ENCODE measurements at regions not wholly inside any gene's neighbourhood (a gene's known extent, or its start where the extent isn't known, plus 50 kb on each side); places are given as distances from the start of the nearest gene placed in this dataset.
A peak's percentile ranks its signal among the peaks of the same experiment; 100 is the strongest.

DNA sequence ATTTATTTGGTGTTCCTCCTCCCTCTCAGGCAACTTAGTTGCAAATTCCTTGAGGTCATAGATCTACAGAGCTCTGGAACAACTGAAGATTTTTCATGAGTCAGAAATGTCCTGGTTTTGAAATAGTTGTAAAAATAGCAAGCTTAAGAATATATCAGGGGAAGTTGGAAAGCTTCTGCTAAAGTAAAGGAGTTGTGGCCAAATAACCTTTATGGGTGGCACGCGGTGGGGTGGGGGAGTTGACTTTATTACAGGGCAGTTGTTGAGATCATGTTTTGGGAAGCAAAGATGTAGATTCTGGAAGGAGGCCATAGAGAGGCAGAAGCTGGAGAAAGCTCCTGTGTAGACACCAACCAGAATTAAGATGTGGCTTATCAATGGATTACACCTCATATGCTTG lies 326.0 kb upstream of the MTPN start:
- H3K9me2 ChIP-seq (replicated peaks; ENCODE audit: low read length) = no peaks in the 10 kb centered on the region
- H3K4me2 ChIP-seq (ENCODE audit: low read length) = no peak overlapping the region
- H4K20me1 ChIP-seq (ENCODE audit: low read length) = no peaks in the 10 kb centered on the region
- ATAC-seq (no peak), DNase-seq (no peak)
- H3K4me3 ChIP-seq (ENCODE audit: low read length) = no peak overlapping the region
- ChIA-PET POLR2A (ENCODE audit: unreplicated experiment) (no interaction called here), CTCF (no interaction called here)
- H3K36me3 ChIP-seq (ENCODE audit: low read depth, low read length) = no peaks in the 10 kb centered on the region
- H3K9ac ChIP-seq (ENCODE audit: low read length) = no peak overlapping the region
- no peak overlapping the region for H2AFZ ChIP-seq (ENCODE audit: low read length)
- H3K4me1 ChIP-seq (ENCODE audit: insufficient read depth, low read length) = no peaks in the 10 kb centered on the region
- H3K9me3 ChIP-seq (ENCODE audit: low read length) = no peaks in the 10 kb centered on the region
- no peak for TF ChIP-seq CTCF (conservative IDR thresholded peaks at IDR 0.05; ENCODE audit: low read depth, low read length)
- no peak for TF ChIP-seq EZH2 (IDR thresholded peaks at IDR 0.05; ENCODE audit: low read length, unreplicated experiment)
- TF ChIP-seq EZH2phosphoT487 (IDR thresholded peaks at IDR 0.05; ENCODE audit: borderline replicate concordance, low read length) = no peak
- H3K79me2 ChIP-seq (ENCODE audit: low read length) = no peaks in the 10 kb centered on the region
- BruUV-seq (replicated peaks) = no TSS peak
- no peak overlapping the region for H3K27ac ChIP-seq (ENCODE audit: low read length)
- intact Hi-C loops (cut with micrococcal nuclease) = no loop called here
- no peaks in the 10 kb centered on the region for H3F3A ChIP-seq (ENCODE audit: low read length, unreplicated experiment)
- H3K27me3 ChIP-seq (ENCODE audit: low read length) = no peaks in the 10 kb centered on the region

- Histone ChIP-seq H3K9me3 (ENCODE audit: low read length) (no peaks in the 10 kb centered on the region), H4K20me1 (ENCODE audit: low read length) (no peaks in the 10 kb centered on the region), H3K27me3 (ENCODE audit: low read length) (no peaks in the 10 kb centered on the region), H3K36me3 (ENCODE audit: low read depth, low read length) (no peaks in the 10 kb centered on the region), H3K79me2 (ENCODE audit: low read length) (no peaks in the 10 kb centered on the region), H3K9me2 (replicated peaks; ENCODE audit: low read length) (no peaks in the 10 kb centered on the region), H2AFZ (ENCODE audit: low read length) (no peak overlapping the region), H3K27ac (ENCODE audit: low read length) (no peak overlapping the region), H3K4me3 (ENCODE audit: low read length) (no peak overlapping the region), H3K9ac (ENCODE audit: low read length) (no peak overlapping the region), H3K4me2 (ENCODE audit: low read length) (no peak overlapping the region), H3F3A (ENCODE audit: low read length, unreplicated experiment) (no peaks in the 10 kb centered on the region), H3K4me1 (ENCODE audit: insufficient read depth, low read length) (no peaks in the 10 kb centered on the region)
- BruUV-seq (replicated peaks) = no TSS peak
- TF ChIP-seq EZH2phosphoT487 (IDR thresholded peaks at IDR 0.05; ENCODE audit: borderline replicate concordance, low read length) (no peak), CTCF (conservative IDR thresholded peaks at IDR 0.05; ENCODE audit: low read depth, low read length) (no peak), EZH2 (IDR thresholded peaks at IDR 0.05; ENCODE audit: low read length, unreplicated experiment) (no peak)
- DNase-seq = no peak
- intact Hi-C loops (cut with micrococcal nuclease) = no loop called here
- no peak for ATAC-seq
- POLR2A ChIA-PET (ENCODE audit: unreplicated experiment) = no interaction called here
- CTCF ChIA-PET = no interaction called here
These were observed 324.9 kb upstream of the MTPN start for GRCh38 chr7:136302049-136302448.

GRCh38 chr7:136294977-136295376 lies 317.8 kb upstream of the MTPN start:
- Histone ChIP-seq H4K20me1 (ENCODE audit: low read length) (no peaks in the 10 kb centered on the region), H2AFZ (ENCODE audit: low read length) (no peak overlapping the region), H3K4me3 (ENCODE audit: low read length) (no peak overlapping the region), H3K4me1 (ENCODE audit: insufficient read depth, low read length) (no peaks in the 10 kb centered on the region), H3K79me2 (ENCODE audit: low read length) (no peaks in the 10 kb centered on the region), H3F3A (ENCODE audit: low read length, unreplicated experiment) (no peaks in the 10 kb centered on the region), H3K9me3 (ENCODE audit: low read length) (no peaks in the 10 kb centered on the region), H3K27me3 (ENCODE audit: low read length) (no peaks in the 10 kb centered on the region), H3K27ac (ENCODE audit: low read length) (no peak overlapping the region), H3K4me2 (ENCODE audit: low read length) (no peak overlapping the region), H3K9ac (ENCODE audit: low read length) (no peak overlapping the region), H3K36me3 (ENCODE audit: low read depth, low read length) (no peaks in the 10 kb centered on the region), H3K9me2 (replicated peaks; ENCODE audit: low read length) (no peaks in the 10 kb centered on the region)
- ChIA-PET CTCF (no interaction called here), POLR2A (ENCODE audit: unreplicated experiment) (no interaction called here)
- TF ChIP-seq CTCF (conservative IDR thresholded peaks at IDR 0.05; ENCODE audit: low read depth, low read length) = peak; percentile 40; the same call in 1 of the 2 replicates
- no peak for TF ChIP-seq EZH2phosphoT487 (IDR thresholded peaks at IDR 0.05; ENCODE audit: borderline replicate concordance, low read length)
- TF ChIP-seq EZH2 (IDR thresholded peaks at IDR 0.05; ENCODE audit: low read length, unreplicated experiment) = no peak
- ATAC-seq (no peak), DNase-seq (peak; percentile 20)
- BruUV-seq (replicated peaks) = no TSS peak
- intact Hi-C loops (cut with micrococcal nuclease) = no loop called here
